ENCODE measurements at regions not wholly inside any gene's neighbourhood (a gene's known extent, or its start where the extent isn't known, plus 50 kb on each side); places are given as distances from the start of the nearest gene placed in this dataset.

DNA sequence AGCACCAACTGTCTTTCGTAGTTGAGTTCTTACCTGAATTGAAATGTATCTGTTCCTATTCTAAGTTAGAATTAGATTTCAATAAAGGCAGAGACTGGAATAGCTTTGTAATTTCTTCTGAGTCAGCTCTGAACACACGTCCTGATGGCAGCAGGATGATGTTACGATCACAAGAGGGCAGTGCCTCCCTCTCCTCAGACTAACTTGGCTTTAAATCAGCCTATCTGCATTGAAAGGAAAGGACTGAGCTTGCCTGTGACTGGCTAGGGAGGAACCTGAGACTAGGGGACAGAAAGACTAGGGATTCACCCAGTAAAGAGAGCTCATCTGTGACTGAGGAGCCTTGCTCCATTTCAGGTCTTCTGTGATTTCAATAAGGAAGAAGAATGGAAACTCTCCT, 323.7 kb upstream of the OR4E1 start:
- CTCF ChIA-PET, result interaction anchor here (0.7 to 2.1 kb wide), 24 partner anchors 9 to 475 kb away, joined by 3 to 33 read pairs (median 4); no protein-coding TSS in a partner anchor
- TF ChIP-seq EZH2phosphoT487 (IDR thresholded peaks at IDR 0.05; ENCODE audit: borderline replicate concordance), result no peak
- TF ChIP-seq, protein P1, sequence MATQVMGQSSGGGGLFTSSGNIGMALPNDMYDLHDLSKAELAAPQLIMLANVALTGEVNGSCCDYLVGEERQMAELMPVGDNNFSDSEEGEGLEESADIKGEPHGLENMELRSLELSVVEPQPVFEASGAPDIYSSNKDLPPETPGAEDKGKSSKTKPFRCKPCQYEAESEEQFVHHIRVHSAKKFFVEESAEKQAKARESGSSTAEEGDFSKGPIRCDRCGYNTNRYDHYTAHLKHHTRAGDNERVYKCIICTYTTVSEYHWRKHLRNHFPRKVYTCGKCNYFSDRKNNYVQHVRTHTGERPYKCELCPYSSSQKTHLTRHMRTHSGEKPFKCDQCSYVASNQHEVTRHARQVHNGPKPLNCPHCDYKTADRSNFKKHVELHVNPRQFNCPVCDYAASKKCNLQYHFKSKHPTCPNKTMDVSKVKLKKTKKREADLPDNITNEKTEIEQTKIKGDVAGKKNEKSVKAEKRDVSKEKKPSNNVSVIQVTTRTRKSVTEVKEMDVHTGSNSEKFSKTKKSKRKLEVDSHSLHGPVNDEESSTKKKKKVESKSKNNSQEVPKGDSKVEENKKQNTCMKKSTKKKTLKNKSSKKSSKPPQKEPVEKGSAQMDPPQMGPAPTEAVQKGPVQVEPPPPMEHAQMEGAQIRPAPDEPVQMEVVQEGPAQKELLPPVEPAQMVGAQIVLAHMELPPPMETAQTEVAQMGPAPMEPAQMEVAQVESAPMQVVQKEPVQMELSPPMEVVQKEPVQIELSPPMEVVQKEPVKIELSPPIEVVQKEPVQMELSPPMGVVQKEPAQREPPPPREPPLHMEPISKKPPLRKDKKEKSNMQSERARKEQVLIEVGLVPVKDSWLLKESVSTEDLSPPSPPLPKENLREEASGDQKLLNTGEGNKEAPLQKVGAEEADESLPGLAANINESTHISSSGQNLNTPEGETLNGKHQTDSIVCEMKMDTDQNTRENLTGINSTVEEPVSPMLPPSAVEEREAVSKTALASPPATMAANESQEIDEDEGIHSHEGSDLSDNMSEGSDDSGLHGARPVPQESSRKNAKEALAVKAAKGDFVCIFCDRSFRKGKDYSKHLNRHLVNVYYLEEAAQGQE (IDR thresholded peaks at IDR 0.05; ENCODE audit: low read depth), result no peak
- TF ChIP-seq, protein P2, sequence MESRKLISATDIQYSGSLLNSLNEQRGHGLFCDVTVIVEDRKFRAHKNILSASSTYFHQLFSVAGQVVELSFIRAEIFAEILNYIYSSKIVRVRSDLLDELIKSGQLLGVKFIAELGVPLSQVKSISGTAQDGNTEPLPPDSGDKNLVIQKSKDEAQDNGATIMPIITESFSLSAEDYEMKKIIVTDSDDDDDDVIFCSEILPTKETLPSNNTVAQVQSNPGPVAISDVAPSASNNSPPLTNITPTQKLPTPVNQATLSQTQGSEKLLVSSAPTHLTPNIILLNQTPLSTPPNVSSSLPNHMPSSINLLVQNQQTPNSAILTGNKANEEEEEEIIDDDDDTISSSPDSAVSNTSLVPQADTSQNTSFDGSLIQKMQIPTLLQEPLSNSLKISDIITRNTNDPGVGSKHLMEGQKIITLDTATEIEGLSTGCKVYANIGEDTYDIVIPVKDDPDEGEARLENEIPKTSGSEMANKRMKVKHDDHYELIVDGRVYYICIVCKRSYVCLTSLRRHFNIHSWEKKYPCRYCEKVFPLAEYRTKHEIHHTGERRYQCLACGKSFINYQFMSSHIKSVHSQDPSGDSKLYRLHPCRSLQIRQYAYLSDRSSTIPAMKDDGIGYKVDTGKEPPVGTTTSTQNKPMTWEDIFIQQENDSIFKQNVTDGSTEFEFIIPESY (IDR thresholded peaks at IDR 0.05; ENCODE audit: extremely low read depth, insufficient replicate concordance, low read length), result no peak
- no peak for TF ChIP-seq EGR1 (IDR thresholded peaks at IDR 0.05; ENCODE audit: low read depth)
- TF ChIP-seq, protein P3, sequence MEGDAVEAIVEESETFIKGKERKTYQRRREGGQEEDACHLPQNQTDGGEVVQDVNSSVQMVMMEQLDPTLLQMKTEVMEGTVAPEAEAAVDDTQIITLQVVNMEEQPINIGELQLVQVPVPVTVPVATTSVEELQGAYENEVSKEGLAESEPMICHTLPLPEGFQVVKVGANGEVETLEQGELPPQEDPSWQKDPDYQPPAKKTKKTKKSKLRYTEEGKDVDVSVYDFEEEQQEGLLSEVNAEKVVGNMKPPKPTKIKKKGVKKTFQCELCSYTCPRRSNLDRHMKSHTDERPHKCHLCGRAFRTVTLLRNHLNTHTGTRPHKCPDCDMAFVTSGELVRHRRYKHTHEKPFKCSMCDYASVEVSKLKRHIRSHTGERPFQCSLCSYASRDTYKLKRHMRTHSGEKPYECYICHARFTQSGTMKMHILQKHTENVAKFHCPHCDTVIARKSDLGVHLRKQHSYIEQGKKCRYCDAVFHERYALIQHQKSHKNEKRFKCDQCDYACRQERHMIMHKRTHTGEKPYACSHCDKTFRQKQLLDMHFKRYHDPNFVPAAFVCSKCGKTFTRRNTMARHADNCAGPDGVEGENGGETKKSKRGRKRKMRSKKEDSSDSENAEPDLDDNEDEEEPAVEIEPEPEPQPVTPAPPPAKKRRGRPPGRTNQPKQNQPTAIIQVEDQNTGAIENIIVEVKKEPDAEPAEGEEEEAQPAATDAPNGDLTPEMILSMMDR (IDR thresholded peaks at IDR 0.05 in 2 of 3, conservative IDR thresholded peaks at IDR 0.05 in 1 of 3; ENCODE audit: borderline replicate concordance in 1 of 3, insufficient read depth in 1 of 3, low read depth in 2 of 3, low read length in 2 of 3), result peak; percentile 8 to 42 (median 37); a peak in 4 of 6 replicates
- no peak for TF ChIP-seq POLR2A (IDR thresholded peaks at IDR 0.05; ENCODE audit: borderline replicate concordance, extremely low read depth, insufficient read depth, insufficient read length)
- TF ChIP-seq, protein P4, sequence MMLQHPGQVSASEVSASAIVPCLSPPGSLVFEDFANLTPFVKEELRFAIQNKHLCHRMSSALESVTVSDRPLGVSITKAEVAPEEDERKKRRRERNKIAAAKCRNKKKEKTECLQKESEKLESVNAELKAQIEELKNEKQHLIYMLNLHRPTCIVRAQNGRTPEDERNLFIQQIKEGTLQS (IDR thresholded peaks at IDR 0.05), result no peak
- Histone ChIP-seq H3K9me3 (ENCODE audit: control insufficient read depth in 1 of 2, insufficient read depth in 1 of 2, low read depth in 1 of 2, low read length in 2 of 2) (no peaks in the 10 kb centered on the region), H3K27ac (ENCODE audit: low read depth, low read length) (no peak overlapping the region), H3K36me3 (ENCODE audit: control insufficient read depth in 1 of 2, insufficient read depth in 2 of 2, low read length in 2 of 2) (no peaks in the 10 kb centered on the region), H3K79me2 (ENCODE audit: insufficient read depth, low read length) (no peaks in the 10 kb centered on the region), H3K27me3 (ENCODE audit: insufficient read depth, low read length) (peaks cover 5% of the 10 kb centered on the region; the same call in 1 of the 2 replicates), H2AFZ (ENCODE audit: low read depth, low read length, poor library complexity, severe bottlenecking) (no peak overlapping the region), H3K4me2 (ENCODE audit: low read length) (no peak overlapping the region), H3K9ac (ENCODE audit: low read length) (no peak overlapping the region), H4K20me1 (ENCODE audit: insufficient read depth) (no peaks in the 10 kb centered on the region), H3K4me3 (replicated peaks in 1 of 2; ENCODE audit: low read depth in 1 of 2, low read length in 2 of 2) (no peak overlapping the region), H3K9me2 (ENCODE audit: insufficient read depth) (no peaks in the 10 kb centered on the region), H3K4me1 (ENCODE audit: control insufficient read depth in 1 of 2, insufficient read depth in 2 of 2, low read length in 2 of 2) (no peaks in the 10 kb centered on the region)
- ATAC-seq (peak; percentile 94), DNase-seq (ENCODE audit: low read depth, low spot score) (peak; percentile 31)
- RAD21 ChIA-PET (ENCODE audit: low non-redundant PET in 1 of 2, low total read pairs in 2 of 2, uncharacterized antibody in 2 of 2, unreplicated experiment in 2 of 2), result no interaction called here
- POLR2A ChIA-PET, result interaction anchor here (0.9 kb wide), 1 partner anchor 19 kb away, joined by 3 read pairs; no protein-coding TSS in a partner anchor
- intact Hi-C loops (cut with micrococcal nuclease), result no loop called here
- no TSS peak for BruUV-seq (replicated peaks)
